ENCODE measurements at regions not wholly inside any gene's neighbourhood (a gene's known extent, or its start where the extent isn't known, plus 50 kb on each side); places are given as distances from the start of the nearest gene placed in this dataset.
"Not testable (repeated sequence)": the region's sequence is repeated elsewhere in the genome, so short reads cannot be mapped to it uniquely, and the experiment has no call there.

DNA sequence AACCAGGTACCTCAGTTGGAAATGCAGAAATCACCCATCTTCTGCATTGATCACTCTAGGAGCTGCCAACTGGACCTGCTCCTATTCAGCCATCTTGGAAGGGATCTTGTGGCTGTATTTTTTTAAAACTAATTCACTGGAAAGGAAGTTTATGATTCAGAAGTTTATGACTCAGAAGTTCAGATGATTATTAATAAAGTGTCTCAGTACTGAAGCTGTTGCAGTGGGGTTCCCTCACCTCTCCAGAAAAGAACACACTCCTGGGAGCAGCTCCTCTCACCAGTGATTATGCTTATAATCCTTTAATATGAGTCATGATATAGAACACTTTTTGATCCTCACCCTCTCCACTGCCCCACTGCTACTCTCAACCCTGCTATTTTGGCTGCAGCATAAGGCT, 291.2 kb upstream of the HS3ST5 start:
- Histone ChIP-seq H3K4me1 (no peaks in the 10 kb centered on the region), H3K9me3 (no peaks in the 10 kb centered on the region), H3K27me3 (no peaks in the 10 kb centered on the region), H3K36me3 (no peaks in the 10 kb centered on the region), H3K4me3 (ENCODE audit: low read depth, low read length) (no peak overlapping the region)
- TF ChIP-seq, protein P1, sequence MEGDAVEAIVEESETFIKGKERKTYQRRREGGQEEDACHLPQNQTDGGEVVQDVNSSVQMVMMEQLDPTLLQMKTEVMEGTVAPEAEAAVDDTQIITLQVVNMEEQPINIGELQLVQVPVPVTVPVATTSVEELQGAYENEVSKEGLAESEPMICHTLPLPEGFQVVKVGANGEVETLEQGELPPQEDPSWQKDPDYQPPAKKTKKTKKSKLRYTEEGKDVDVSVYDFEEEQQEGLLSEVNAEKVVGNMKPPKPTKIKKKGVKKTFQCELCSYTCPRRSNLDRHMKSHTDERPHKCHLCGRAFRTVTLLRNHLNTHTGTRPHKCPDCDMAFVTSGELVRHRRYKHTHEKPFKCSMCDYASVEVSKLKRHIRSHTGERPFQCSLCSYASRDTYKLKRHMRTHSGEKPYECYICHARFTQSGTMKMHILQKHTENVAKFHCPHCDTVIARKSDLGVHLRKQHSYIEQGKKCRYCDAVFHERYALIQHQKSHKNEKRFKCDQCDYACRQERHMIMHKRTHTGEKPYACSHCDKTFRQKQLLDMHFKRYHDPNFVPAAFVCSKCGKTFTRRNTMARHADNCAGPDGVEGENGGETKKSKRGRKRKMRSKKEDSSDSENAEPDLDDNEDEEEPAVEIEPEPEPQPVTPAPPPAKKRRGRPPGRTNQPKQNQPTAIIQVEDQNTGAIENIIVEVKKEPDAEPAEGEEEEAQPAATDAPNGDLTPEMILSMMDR (IDR thresholded peaks at IDR 0.05; ENCODE audit: low read depth, low read length) = no peak
- no peak for DNase-seq

DNA sequence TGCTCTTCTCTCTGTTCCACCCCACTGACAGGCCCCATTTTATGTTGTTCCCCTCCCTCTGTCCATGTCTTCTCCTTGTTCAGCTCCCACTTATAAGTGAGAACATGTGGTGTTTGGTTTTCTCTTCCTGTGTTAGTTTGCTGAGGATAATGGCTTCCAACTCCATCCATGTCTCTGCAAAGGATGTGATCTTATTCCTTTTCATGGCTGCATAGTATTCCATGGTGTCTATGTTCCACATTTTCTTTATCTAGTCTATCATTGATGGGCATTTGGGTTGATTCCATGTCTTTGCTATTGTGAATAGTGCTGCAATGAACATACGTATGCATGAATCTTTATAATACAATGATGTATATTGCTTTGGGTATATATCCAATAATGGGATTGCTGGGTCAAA, 283.4 kb upstream of the HS3ST5 start:
- H3K27me3 ChIP-seq; DNase-seq; H3K4me3 ChIP-seq (ENCODE audit: low read depth, low read length); H3K9me3 ChIP-seq; H3K4me1 ChIP-seq; H3K36me3 ChIP-seq: not testable (repeated sequence)

DNA sequence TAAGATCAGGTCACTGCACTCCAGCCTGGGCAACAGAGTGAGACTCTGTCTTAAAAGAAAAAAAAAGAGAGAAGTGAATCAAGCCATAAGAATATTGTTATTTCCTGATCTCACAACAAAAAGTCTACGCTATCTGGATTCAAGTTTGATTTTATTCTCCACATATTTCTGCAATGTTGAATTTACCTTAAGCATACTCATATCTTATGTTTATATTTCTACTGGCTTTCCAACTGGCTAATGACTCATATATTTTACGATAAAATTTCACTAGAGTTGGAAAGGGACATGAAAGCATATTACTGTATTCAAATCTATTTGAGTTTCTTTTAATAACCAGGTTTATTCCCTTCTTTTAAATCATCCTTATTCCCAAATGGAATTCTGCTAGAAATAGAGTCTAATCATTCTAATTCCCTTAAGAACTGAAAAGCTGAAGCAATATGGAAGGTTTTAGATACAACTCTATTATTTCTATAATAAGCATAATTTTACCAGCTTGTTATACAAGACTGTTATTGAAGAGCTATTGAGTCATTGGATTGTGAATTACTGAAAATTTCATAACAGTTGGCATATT, 276.9 kb upstream of the HS3ST5 start:
- Histone ChIP-seq H3K27me3 (no peaks in the 10 kb centered on the region), H3K4me1 (no peaks in the 10 kb centered on the region), H3K9me3 (no peaks in the 10 kb centered on the region; the same call in 1 of the 2 replicates), H3K4me3 (ENCODE audit: low read depth, low read length) (no peak overlapping the region), H3K36me3 (no peaks in the 10 kb centered on the region)
- TF ChIP-seq, protein P1 (IDR thresholded peaks at IDR 0.05; ENCODE audit: low read depth, low read length) = no peak
- DNase-seq = no peak

DNA sequence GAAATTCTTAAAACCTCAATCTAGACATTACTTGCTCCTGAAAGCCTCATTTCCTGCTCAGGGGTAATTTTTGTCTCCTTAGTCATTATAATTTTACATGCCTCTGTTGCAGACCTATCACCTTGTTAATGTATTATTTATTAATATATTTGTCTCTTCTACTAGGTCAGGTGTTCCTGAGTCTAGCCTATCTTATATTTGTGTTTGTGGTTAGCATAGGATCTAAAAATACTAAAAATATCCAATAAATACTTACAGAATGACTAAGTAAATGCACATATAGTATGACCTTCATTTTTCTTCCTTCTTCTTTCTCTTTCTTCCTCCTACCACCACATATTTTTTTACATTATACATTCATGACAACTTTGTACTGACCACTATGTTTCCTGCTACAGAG, 268.9 kb upstream of the HS3ST5 start:
- TF ChIP-seq, protein P1 (IDR thresholded peaks at IDR 0.05; ENCODE audit: low read depth, low read length) = no peak
- Histone ChIP-seq H3K36me3 (no peaks in the 10 kb centered on the region), H3K4me1 (no peaks in the 10 kb centered on the region), H3K27me3 (no peaks in the 10 kb centered on the region), H3K9me3 (no peaks in the 10 kb centered on the region), H3K4me3 (ENCODE audit: low read depth, low read length) (no peak overlapping the region)
- DNase-seq = no peak

DNA sequence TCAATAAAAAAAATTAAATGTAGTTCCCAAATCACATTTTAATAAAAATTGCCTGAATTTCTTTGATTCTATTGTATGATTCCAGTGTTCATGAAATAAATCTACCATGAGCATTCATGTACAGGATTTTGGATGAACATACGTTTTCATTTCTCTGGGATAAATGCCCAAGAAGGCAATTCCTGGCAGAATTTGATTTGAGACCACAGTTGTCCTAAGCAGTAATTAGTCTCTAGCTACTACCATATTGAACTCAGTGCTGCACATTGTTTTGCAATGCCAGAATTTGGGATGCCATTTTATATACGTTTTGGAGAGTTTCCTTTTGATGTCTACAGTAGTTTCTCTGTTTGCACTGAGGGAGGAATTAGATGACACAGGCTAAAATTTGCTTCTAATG, 265.3 kb upstream of the HS3ST5 start:
- no peaks in the 10 kb centered on the region for H3K4me1 ChIP-seq
- H3K36me3 ChIP-seq = no peaks in the 10 kb centered on the region
- H3K4me3 ChIP-seq (ENCODE audit: low read depth, low read length) = no peak overlapping the region
- H3K9me3 ChIP-seq = no peaks in the 10 kb centered on the region
- no peak for DNase-seq
- TF ChIP-seq, protein P1 (IDR thresholded peaks at IDR 0.05; ENCODE audit: low read depth, low read length) = no peak
- no peaks in the 10 kb centered on the region for H3K27me3 ChIP-seq

DNA sequence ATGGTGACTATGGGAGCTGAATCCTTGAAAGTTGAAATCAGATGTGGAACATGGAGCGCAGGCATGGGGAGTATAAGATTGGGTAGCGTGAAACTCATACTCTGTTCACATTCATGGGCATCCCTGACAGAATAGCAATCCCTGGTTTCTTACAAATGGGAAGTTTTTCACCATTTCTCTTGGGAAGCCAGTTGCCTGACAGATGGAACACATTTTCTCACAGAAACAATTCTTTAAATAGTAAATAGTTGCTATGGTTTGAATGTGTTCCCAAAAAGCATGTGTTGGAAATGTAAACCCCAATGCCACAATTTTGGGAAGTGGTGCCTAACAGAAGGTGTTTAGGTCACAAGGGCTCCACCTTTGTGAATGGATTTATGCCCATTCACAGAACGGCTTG, 262.8 kb upstream of the HS3ST5 start:
- no peak for DNase-seq
- TF ChIP-seq, protein P1 (IDR thresholded peaks at IDR 0.05; ENCODE audit: low read depth, low read length) = no peak
- no peaks in the 10 kb centered on the region for H3K9me3 ChIP-seq
- no peaks in the 10 kb centered on the region for H3K27me3 ChIP-seq
- H3K4me1 ChIP-seq = peaks cover 2% of the 10 kb centered on the region
- no peak overlapping the region for H3K4me3 ChIP-seq (ENCODE audit: low read depth, low read length)
- no peaks in the 10 kb centered on the region for H3K36me3 ChIP-seq

DNA sequence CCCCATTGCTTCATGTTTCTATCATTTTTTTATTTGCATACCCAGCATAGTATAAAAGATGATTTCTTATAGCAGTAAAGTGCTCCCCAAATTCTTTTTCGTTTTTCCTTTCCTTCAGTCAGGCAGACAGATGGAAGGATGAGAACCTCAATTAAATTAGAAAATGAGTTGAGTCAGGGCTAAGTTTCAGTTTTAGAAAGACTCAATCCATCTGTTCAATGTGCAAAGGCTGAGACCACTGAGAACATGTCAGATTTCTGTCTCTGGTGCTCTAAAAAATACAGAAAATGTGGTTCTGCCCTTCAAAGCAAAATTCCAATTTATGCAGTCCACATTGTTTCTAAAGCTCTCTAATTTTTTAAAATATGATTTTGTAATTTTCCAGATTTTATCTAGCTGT, 257.6 kb upstream of the HS3ST5 start:
- TF ChIP-seq, protein P1 (IDR thresholded peaks at IDR 0.05; ENCODE audit: low read depth, low read length) = no peak
- DNase-seq = no peak
- no peaks in the 10 kb centered on the region for H3K9me3 ChIP-seq

More for the DNA sequence above, 257.6 kb upstream of the HS3ST5 start:
- Histone ChIP-seq H3K4me3 (ENCODE audit: low read depth, low read length) (no peak overlapping the region), H3K4me1 (peaks cover 6% of the 10 kb centered on the region), H3K36me3 (no peaks in the 10 kb centered on the region), H3K27me3 (no peaks in the 10 kb centered on the region)
